ENCODE measurements at regions not wholly inside any gene's neighbourhood (a gene's known extent, or its start where the extent isn't known, plus 50 kb on each side); places are given as distances from the start of the nearest gene placed in this dataset.

- no peak for DNase-seq (ENCODE audit: low read depth)
- no peak for TF ChIP-seq CTCF (IDR thresholded peaks at IDR 0.05; ENCODE audit: low read depth, low read length, missing control alignments)
These were observed 114.6 kb upstream of the FAT1 start for GRCh38 chr4:186838295-186838694.

DNA sequence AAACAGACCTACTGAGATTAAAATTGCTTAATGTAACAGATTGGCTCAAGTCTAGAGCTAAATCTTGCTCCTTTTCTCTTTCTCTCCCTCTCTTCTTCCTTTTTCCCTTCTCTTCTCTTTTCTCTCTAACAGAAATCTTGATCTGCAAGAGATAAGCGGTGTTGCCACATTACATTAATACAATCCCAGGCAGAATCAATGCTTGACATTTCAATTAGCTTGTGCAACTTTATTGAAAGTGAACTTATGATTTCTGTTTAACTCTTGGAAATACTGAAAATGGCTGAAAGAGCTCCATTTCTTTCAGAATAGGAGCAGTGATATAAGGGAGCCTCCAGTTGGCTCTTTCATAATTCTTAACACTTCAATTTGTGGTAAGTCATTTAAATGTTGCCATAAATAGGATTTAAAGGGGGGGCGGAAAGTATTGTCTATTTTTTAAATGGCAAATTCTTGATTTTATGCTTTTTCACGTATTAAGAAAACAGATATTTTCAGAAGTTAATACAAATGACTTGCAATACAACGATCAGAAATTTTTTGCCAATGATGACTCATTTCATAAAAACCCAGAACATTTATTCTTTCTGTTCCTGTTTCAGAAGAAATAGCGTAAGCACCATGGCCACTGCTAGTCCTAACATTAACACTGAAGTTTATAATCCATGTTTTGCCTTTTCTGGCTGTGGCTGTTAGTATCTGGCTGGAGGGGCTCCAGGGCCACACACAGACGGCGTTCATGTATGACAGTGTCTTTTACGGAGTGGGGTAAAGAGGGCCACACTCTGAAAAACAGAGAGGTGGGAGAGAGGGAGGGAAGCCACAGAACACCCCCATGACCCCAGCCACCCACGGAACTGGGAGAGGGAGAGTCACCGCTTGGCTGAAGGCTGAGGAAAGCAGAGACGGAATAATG lies 115.7 kb upstream of the FAT1 start:
- no peak for TF ChIP-seq CTCF (IDR thresholded peaks at IDR 0.05; ENCODE audit: low read depth, low read length, missing control alignments)
- no peak overlapping the region for H3K4me3 ChIP-seq (ENCODE audit: low read depth, low read length)
- no peak for DNase-seq (ENCODE audit: low read depth)

More at GRCh38 chr4:186838295-186838694, 114.6 kb upstream of the FAT1 start:
- no peak overlapping the region for H3K4me3 ChIP-seq (ENCODE audit: low read depth, low read length)

GRCh38 chr4:186840222-186840701 lies 116.6 kb upstream of the FAT1 start:
- no peak for DNase-seq (ENCODE audit: low read depth)
- H3K4me3 ChIP-seq (ENCODE audit: low read depth, low read length) = no peak overlapping the region
- TF ChIP-seq CTCF (IDR thresholded peaks at IDR 0.05; ENCODE audit: low read depth, low read length, missing control alignments) = no peak

DNA sequence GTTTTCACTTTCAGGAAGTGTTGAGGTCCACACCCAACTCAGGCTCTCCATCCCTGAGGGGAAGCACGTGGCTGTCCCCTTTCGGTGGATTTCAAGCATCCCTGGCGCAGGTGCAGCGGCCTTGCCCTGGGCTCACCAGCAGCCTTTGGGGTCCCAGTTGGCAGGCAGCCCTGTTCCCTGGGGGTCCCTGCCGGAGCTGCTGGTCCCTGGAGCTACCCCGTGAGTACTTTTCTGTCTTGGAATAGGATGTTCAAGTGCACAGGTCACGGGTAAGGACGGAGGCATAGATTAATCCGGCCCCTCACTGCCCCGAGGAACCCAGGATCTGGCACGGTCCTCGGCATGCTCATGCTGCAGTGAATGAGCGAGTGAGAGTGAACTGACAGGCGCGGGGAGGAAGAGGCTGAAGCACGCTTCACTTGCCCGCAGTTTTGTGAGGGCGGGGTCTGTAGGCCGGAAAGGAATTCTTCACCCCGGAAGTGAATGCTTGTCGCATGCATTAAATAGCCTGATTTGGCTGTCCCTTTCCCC lies 117.2 kb upstream of the FAT1 start:
- H3K4me3 ChIP-seq (ENCODE audit: low read depth, low read length) = no peak overlapping the region
- no peak for TF ChIP-seq CTCF (IDR thresholded peaks at IDR 0.05; ENCODE audit: low read depth, low read length, missing control alignments)
- no peak for DNase-seq (ENCODE audit: low read depth)

DNA sequence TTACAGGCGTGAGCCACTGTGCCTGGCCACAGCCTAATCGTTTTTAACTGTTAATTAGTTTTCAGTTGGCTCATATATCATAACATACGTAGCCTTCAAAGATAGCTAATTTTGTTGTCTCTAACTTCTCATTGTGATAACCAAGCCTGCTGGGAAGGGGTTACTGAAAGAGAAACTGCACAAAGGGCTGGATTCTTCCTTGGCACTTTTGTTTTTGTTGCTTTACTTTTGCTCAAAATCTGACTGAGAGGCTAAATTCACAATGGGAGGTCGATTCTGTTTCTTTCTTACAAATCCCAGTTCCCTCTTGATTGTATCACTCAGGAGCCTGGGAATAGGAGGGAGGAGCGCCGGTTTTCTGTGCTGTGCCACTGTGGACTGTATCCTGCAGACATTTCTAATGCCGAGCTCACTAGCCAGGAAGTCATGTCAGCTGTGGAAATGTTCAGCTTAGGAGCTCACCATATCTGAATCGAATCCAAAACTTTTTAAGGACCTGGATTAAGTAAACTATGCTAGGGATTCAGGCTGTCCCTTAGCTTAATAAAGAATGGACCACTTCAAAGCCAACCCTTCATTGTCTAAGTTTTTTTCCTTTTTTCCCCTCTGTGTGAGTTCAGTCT lies 120.5 kb upstream of the FAT1 start:
- no peak for DNase-seq (ENCODE audit: low read depth)
- no peak overlapping the region for H3K4me3 ChIP-seq (ENCODE audit: low read depth, low read length)
- no peak for TF ChIP-seq CTCF (IDR thresholded peaks at IDR 0.05; ENCODE audit: low read depth, low read length, missing control alignments)

DNA sequence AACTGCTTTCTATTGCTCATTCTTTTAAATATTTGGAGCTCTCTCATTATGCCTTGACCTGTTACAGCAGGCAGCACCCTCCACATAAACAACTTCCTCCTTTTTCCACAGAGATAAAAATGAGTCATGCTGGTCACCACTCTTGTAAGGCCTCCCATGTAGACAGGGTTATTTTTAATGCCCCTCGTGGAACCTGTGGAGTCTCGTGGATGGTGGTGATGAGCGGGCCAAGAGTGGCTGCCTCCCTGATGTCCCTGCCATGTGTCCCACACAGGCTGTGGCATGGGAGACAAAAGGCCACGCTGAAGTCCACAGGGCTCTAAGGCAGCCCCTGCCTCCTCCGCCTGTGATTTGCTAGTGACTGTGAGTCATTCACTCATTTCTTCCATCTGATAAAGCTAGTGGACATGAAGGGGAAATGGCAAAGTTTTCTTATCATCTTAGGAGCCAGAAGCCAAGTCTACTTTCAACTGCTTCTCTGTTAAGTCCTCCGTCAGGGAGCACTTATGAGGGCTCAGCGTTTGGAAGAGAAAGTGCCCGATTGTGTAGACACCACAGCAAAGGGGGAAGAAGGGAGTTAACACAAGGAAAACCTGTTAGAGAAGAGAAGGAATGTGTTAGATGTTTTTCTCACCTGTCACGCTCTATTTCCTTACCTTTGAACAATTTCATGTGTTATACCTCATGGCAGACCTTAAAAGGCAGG lies 121.6 kb upstream of the FAT1 start:
- H3K4me3 ChIP-seq (ENCODE audit: low read depth, low read length) = no peak overlapping the region
- DNase-seq (ENCODE audit: low read depth) = no peak
- TF ChIP-seq CTCF (IDR thresholded peaks at IDR 0.05; ENCODE audit: low read depth, low read length, missing control alignments) = no peak
